ENCODE measurements at regions not wholly inside any gene's neighbourhood (a gene's known extent, or its start where the extent isn't known, plus 50 kb on each side); places are given as distances from the start of the nearest gene placed in this dataset.

- TF ChIP-seq JUN (IDR thresholded peaks at IDR 0.05; ENCODE audit: low read depth, low read length) (no peak), CTCF (IDR thresholded peaks at IDR 0.05; ENCODE audit: control extremely low read depth in 1 of 3, insufficient read depth in 1 of 3, low read depth in 1 of 3, low read length in 3 of 3) (no peak), TAF1 (IDR thresholded peaks at IDR 0.05; ENCODE audit: low read depth, low read length) (no peak), EZH2 (IDR thresholded peaks at IDR 0.05; ENCODE audit: low read depth, low read length, severe bottlenecking) (no peak), POLR2A (IDR thresholded peaks at IDR 0.05; ENCODE audit: control extremely low read depth in 1 of 2, low read depth in 2 of 2, low read length in 2 of 2) (no peak), EP300 (IDR thresholded peaks at IDR 0.05; ENCODE audit: borderline replicate concordance in 1 of 2, low read depth in 2 of 2, low read length in 2 of 2) (no peak), CEBPB (IDR thresholded peaks at IDR 0.05; ENCODE audit: low read depth, low read length) (no peak), KDM1A (IDR thresholded peaks at IDR 0.05; ENCODE audit: borderline replicate concordance, low read length) (no peak), POLR2AphosphoS5 (IDR thresholded peaks at IDR 0.05; ENCODE audit: low read depth, low read length) (no peak), SP2 (IDR thresholded peaks at IDR 0.05; ENCODE audit: low read length) (no peak), POU5F1 (IDR thresholded peaks at IDR 0.05; ENCODE audit: low read depth, low read length) (no peak)
- TF ChIP-seq, protein P1, sequence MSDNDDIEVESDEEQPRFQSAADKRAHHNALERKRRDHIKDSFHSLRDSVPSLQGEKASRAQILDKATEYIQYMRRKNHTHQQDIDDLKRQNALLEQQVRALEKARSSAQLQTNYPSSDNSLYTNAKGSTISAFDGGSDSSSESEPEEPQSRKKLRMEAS (IDR thresholded peaks at IDR 0.05) = no peak
Observed at GRCh38 chr9:99360026-99360425, 137.9 kb downstream of the SEC61B start.
